ENCODE measurements at regions not wholly inside any gene's neighbourhood (a gene's known extent, or its start where the extent isn't known, plus 50 kb on each side); places are given as distances from the start of the nearest gene placed in this dataset.
"Not testable (repeated sequence)": the region's sequence is repeated elsewhere in the genome, so short reads cannot be mapped to it uniquely, and the experiment has no call there.

- TF ChIP-seq CTCF (IDR thresholded peaks at IDR 0.05; ENCODE audit: low read depth, low read length, missing control alignments): no peak
- DNase-seq (ENCODE audit: extremely low read depth, low read depth): no peak
- no peak overlapping the region for H3K4me3 ChIP-seq (replicated peaks; ENCODE audit: low read depth, low read length)
These were observed 293.5 kb upstream of the SUCLG2 start for GRCh38 chr3:67947808-67948508.

GRCh38 chr3:67946436-67946835 is 292.0 kb upstream of the SUCLG2 start:
- no peak for DNase-seq (ENCODE audit: extremely low read depth, low read depth)
- TF ChIP-seq CTCF (IDR thresholded peaks at IDR 0.05; ENCODE audit: low read depth, low read length, missing control alignments): no peak
- no peak overlapping the region for H3K4me3 ChIP-seq (replicated peaks; ENCODE audit: low read depth, low read length)

GRCh38 chr3:67943546-67943945 is 289.1 kb upstream of the SUCLG2 start:
- no peak for DNase-seq (ENCODE audit: extremely low read depth, low read depth)
- TF ChIP-seq CTCF (IDR thresholded peaks at IDR 0.05; ENCODE audit: low read depth, low read length, missing control alignments): no peak
- H3K4me3 ChIP-seq (replicated peaks; ENCODE audit: low read depth, low read length): no peak overlapping the region

GRCh38 chr3:67941433-67942030 is 287.1 kb upstream of the SUCLG2 start:
- DNase-seq (ENCODE audit: extremely low read depth, low read depth): no peak
- TF ChIP-seq CTCF (IDR thresholded peaks at IDR 0.05; ENCODE audit: low read depth, low read length, missing control alignments): no peak
- H3K4me3 ChIP-seq (replicated peaks; ENCODE audit: low read depth, low read length): no peak overlapping the region

- no peak for TF ChIP-seq CTCF (IDR thresholded peaks at IDR 0.05; ENCODE audit: low read depth, low read length, missing control alignments)
- no peak for DNase-seq (ENCODE audit: extremely low read depth, low read depth)
- H3K4me3 ChIP-seq (replicated peaks; ENCODE audit: low read depth, low read length): no peak overlapping the region
These were observed 286.0 kb upstream of the SUCLG2 start for GRCh38 chr3:67940210-67940952.

GRCh38 chr3:67937498-67938118 is 283.2 kb upstream of the SUCLG2 start:
- no peak overlapping the region for H3K4me3 ChIP-seq (replicated peaks; ENCODE audit: low read depth, low read length)
- DNase-seq (ENCODE audit: extremely low read depth, low read depth): no peak
- no peak for TF ChIP-seq CTCF (IDR thresholded peaks at IDR 0.05; ENCODE audit: low read depth, low read length, missing control alignments)

GRCh38 chr3:67930394-67930793 is 276.0 kb upstream of the SUCLG2 start:
- DNase-seq (ENCODE audit: extremely low read depth, low read depth): not testable (repeated sequence)

More at GRCh38 chr3:67930394-67930793, 276.0 kb upstream of the SUCLG2 start:
- not testable (repeated sequence) for H3K4me3 ChIP-seq (replicated peaks; ENCODE audit: low read depth, low read length)

Measured in HFF-Myc (cell line).